ENCODE measurements at regions not wholly inside any gene's neighbourhood (a gene's known extent, or its start where the extent isn't known, plus 50 kb on each side); places are given as distances from the start of the nearest gene placed in this dataset.

- TF ChIP-seq POLR2A (IDR thresholded peaks at IDR 0.05) (no peak), CTCF (IDR thresholded peaks at IDR 0.05) (no peak)
- H3K4me3 ChIP-seq (ENCODE audit: low read depth, poor library complexity, severe bottlenecking), result no peak overlapping the region
- intact Hi-C loops (cut with DNase I; ENCODE audit: low total_unique reads), result no loop called here
- no peak for DNase-seq (ENCODE audit: low spot score in 2 of 2)
- WGBS, 2 donors, result 94 to 96% methylated on average over 5 of the region's 5 CpGs
Measured at GRCh38 chr1:222023025-222023424, 281.1 kb upstream of the DUSP10 start.

GRCh38 chr1:222021129-222021528, 279.2 kb upstream of the DUSP10 start:
- 71 to 80% methylated on average over 5 of the region's 5 CpGs for WGBS, 2 donors
- intact Hi-C loops (cut with DNase I; ENCODE audit: low total_unique reads), result no loop called here
- DNase-seq (ENCODE audit: low spot score in 2 of 2), result no peak
- no peak for TF ChIP-seq POLR2A (IDR thresholded peaks at IDR 0.05)
- no peak for TF ChIP-seq CTCF (IDR thresholded peaks at IDR 0.05)
- no peak overlapping the region for H3K4me3 ChIP-seq (ENCODE audit: low read depth, poor library complexity, severe bottlenecking)

GRCh38 chr1:222020553-222020952, 278.7 kb upstream of the DUSP10 start:
- TF ChIP-seq CTCF (IDR thresholded peaks at IDR 0.05), result no peak
- no peak for TF ChIP-seq POLR2A (IDR thresholded peaks at IDR 0.05)
- H3K4me3 ChIP-seq (ENCODE audit: low read depth, poor library complexity, severe bottlenecking), result no peak overlapping the region
- intact Hi-C loops (cut with DNase I; ENCODE audit: low total_unique reads), result no loop called here
- no peak for DNase-seq (ENCODE audit: low spot score in 2 of 2)

- TF ChIP-seq POLR2A (IDR thresholded peaks at IDR 0.05) (no peak), CTCF (IDR thresholded peaks at IDR 0.05) (no peak)
- WGBS, 2 donors, result 57 to 61% methylated on average over 3 of the region's 3 CpGs
- intact Hi-C loops (cut with DNase I; ENCODE audit: low total_unique reads), result no loop called here
- no peak overlapping the region for H3K4me3 ChIP-seq (ENCODE audit: low read depth, poor library complexity, severe bottlenecking)
- no peak for DNase-seq (ENCODE audit: low spot score in 2 of 2)
Measured at GRCh38 chr1:222019029-222019428, 277.1 kb upstream of the DUSP10 start.

- WGBS, 2 donors, result 90 to 95% methylated on average over 3 of the region's 3 CpGs
- no peak for DNase-seq (ENCODE audit: low spot score in 2 of 2)
- TF ChIP-seq POLR2A (IDR thresholded peaks at IDR 0.05) (no peak), CTCF (IDR thresholded peaks at IDR 0.05) (no peak)
- no peak overlapping the region for H3K4me3 ChIP-seq (ENCODE audit: low read depth, poor library complexity, severe bottlenecking)
- intact Hi-C loops (cut with DNase I; ENCODE audit: low total_unique reads), result no loop called here
Measured at GRCh38 chr1:222018041-222018440, 276.2 kb upstream of the DUSP10 start.

- TF ChIP-seq POLR2A (IDR thresholded peaks at IDR 0.05), result no peak
- TF ChIP-seq CTCF (IDR thresholded peaks at IDR 0.05), result no peak
- WGBS, 2 donors, result 91 to 93% methylated on average over 3 of the region's 3 CpGs
- DNase-seq (ENCODE audit: low spot score in 2 of 2), result no peak
- no peak overlapping the region for H3K4me3 ChIP-seq (ENCODE audit: low read depth, poor library complexity, severe bottlenecking)
- intact Hi-C loops (cut with DNase I; ENCODE audit: low total_unique reads), result no loop called here
Measured at GRCh38 chr1:222015686-222016085, 273.8 kb upstream of the DUSP10 start.
